GM23248 (cell line): ENCODE measurements at regions not wholly inside any gene's neighbourhood (a gene's known extent, or its start where the extent isn't known, plus 50 kb on each side); places are given as distances from the start of the nearest gene placed in this dataset.

Experiments
- EZH2 ChIP-seq: fragments of 200-600 bp; sonication (generic); IDR thresholded peaks from 2 replicates; pipeline ENCODE4 v1.6.1; 2018; ENCODE audit warnings: antibody characterized with exemption, mild to moderate bottlenecking; ENCODE audit not compliant: insufficient read depth, poor library complexity, severe bottlenecking
- EZH2phosphoT487 ChIP-seq: fragments of 200-600 bp; sonication (generic); IDR thresholded peaks from 2 replicates; pipeline ENCODE4 v1.6.1; 2018; ENCODE audit warnings: antibody characterized with exemption, moderate library complexity, mild to moderate bottlenecking, low read depth; ENCODE audit not compliant: insufficient read depth

DNA sequence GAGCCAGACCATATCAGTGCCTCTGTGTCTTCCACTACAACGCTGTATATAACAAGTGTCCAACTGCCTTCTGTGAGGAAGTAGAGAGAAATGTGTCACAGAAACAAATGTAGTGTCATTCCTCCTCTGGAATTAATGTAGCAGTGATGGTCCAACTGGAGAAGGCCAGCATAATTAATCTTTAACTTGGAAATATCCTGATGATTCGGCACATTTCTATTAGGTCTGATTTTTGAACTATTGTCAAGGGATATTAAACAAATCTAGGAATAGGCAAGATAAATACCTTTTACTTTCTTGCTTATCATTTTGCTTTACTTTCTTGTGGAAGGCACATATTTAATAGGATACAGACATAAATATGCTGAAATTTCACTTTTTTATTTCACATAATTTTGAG is 446.2 kb upstream of the ALCAM start:
- TF ChIP-seq EZH2phosphoT487, result no peak
- no peak for TF ChIP-seq EZH2
